Thymus (tissue), 11 donors: ENCODE measurements at regions not wholly inside any gene's neighbourhood (a gene's known extent, or its start where the extent isn't known, plus 50 kb on each side); places are given as distances from the start of the nearest gene placed in this dataset.
A peak's percentile ranks its signal among the peaks of the same experiment; 100 is the strongest.

Experiments used
- DNase-seq, 9 donors: peaks; one replicate each; pipeline ENCODE4 v3.0.0-alpha.2; 2013; ENCODE audit warnings: low spot score in 9 of 9, low read depth in 6 of 9, missing footprints in 1 of 9
- H3K27ac ChIP-seq, 2 donors: one replicate each; pipeline ENCODE4 v1.5.1; 2013; ENCODE audit warnings: control low read depth in 1 of 2, low read depth in 1 of 2, low read length in 1 of 2, mild to moderate bottlenecking in 1 of 2, moderate library complexity in 1 of 2
- H3K27me3 ChIP-seq, 2 donors: one replicate each; pipeline ENCODE4 v1.5.1; 2013; ENCODE audit warnings: low read length in 1 of 2; ENCODE audit not compliant: control insufficient read depth in 2 of 2, insufficient read depth in 1 of 2
- H3K36me3 ChIP-seq, 2 donors: one replicate each; pipeline ENCODE4 v1.5.1; 2013; ENCODE audit warnings: low read length in 1 of 2, mild to moderate bottlenecking in 1 of 2, moderate library complexity in 1 of 2; ENCODE audit not compliant: control insufficient read depth in 2 of 2, insufficient read depth in 2 of 2
- H3K4me1 ChIP-seq, 2 donors: one replicate each; pipeline ENCODE4 v1.5.1; 2013; ENCODE audit warnings: low read length in 2 of 2; ENCODE audit not compliant: control insufficient read depth in 2 of 2, insufficient read depth in 2 of 2
- H3K4me3 ChIP-seq, 2 donors: one replicate each; pipeline ENCODE4 v1.5.1; 2013; ENCODE audit warnings: low read length in 2 of 2, control low read depth in 1 of 2, mild to moderate bottlenecking in 1 of 2
- H3K9me3 ChIP-seq, 2 donors: one replicate each; pipeline ENCODE4 v1.5.1; 2013; ENCODE audit warnings: low read length in 1 of 2, mild to moderate bottlenecking in 1 of 2; ENCODE audit not compliant: control insufficient read depth in 2 of 2, insufficient read depth in 1 of 2
- WGBS: extraction: QIAGEN DNeasy Blood & Tissue Kit; methylation state at CpG from one replicate; pipeline ENCODE4 v1.1.7; 2013; 5-methylcytosine and 5-hydroxymethylcytosine counted together
- donor health status: healthy.

GRCh38 chr2:181281206-181281832 is 175.9 kb upstream of the ITGA4 start:
- peak in 4 of 9 donors; percentile 26 to 69 (median 38) for DNase-seq
- Histone ChIP-seq H3K9me3 (no peaks in the 10 kb centered on the region), H3K4me3 (no peak overlapping the region), H3K36me3 (no peaks in the 10 kb centered on the region), H3K4me1 (no peaks in the 10 kb centered on the region), H3K27me3 (no peaks in the 10 kb centered on the region), H3K27ac (no peak overlapping the region)
- WGBS = 50% methylated on average over 2 of the region's 2 CpGs

- Histone ChIP-seq H3K36me3 (no peaks in the 10 kb centered on the region), H3K27me3 (no peaks in the 10 kb centered on the region), H3K27ac (no peak overlapping the region), H3K4me1 (no peaks in the 10 kb centered on the region), H3K9me3 (no peaks in the 10 kb centered on the region), H3K4me3 (no peak overlapping the region)
- 35% methylated on average over 3 of the region's 3 CpGs for WGBS
- no peak for DNase-seq
Measured at GRCh38 chr2:181285116-181285515, 172.1 kb upstream of the ITGA4 start.

- H3K27ac ChIP-seq = no peak overlapping the region
- no peak overlapping the region for H3K4me3 ChIP-seq
- DNase-seq = no peak
- no peaks in the 10 kb centered on the region for H3K4me1 ChIP-seq
- WGBS = 96% methylated on average over 3 of the region's 3 CpGs
- H3K36me3 ChIP-seq = peaks cover 0 to 12% of the 10 kb centered on the region in 2 donors
- H3K9me3 ChIP-seq = peaks cover 0 to 6% of the 10 kb centered on the region in 2 donors
- H3K27me3 ChIP-seq = no peaks in the 10 kb centered on the region
Measured at GRCh38 chr2:181289698-181290097, 167.5 kb upstream of the ITGA4 start.

GRCh38 chr2:181290182-181290581 is 167.0 kb upstream of the ITGA4 start:
- Histone ChIP-seq H3K36me3 (peaks cover 0 to 13% of the 10 kb centered on the region in 2 donors), H3K4me1 (no peaks in the 10 kb centered on the region), H3K27me3 (no peaks in the 10 kb centered on the region), H3K27ac (no peak overlapping the region), H3K9me3 (peaks cover 0 to 11% of the 10 kb centered on the region in 2 donors), H3K4me3 (no peak overlapping the region)
- 99% methylated on average over 1 of the region's 1 CpG for WGBS
- DNase-seq = no peak

GRCh38 chr2:181294979-181295378 is 162.2 kb upstream of the ITGA4 start:
- DNase-seq = no peak

GRCh38 chr2:181300600-181301291 is 156.4 kb upstream of the ITGA4 start:
- peak in 1 of 9 donors; percentile 83 for DNase-seq
- Histone ChIP-seq H3K4me1 (peaks cover 12 to 23% of the 10 kb centered on the region in 2 donors), H3K9me3 (no peaks in the 10 kb centered on the region), H3K27ac (peak overlapping the region; percentile 53 to 68), H3K4me3 (peak overlapping the region in 1 of 2 donors; percentile 24), H3K27me3 (no peaks in the 10 kb centered on the region), H3K36me3 (no peaks in the 10 kb centered on the region)
- 20% methylated on average over 5 of the region's 5 CpGs for WGBS

More at GRCh38 chr2:181294979-181295378, 162.2 kb upstream of the ITGA4 start:
- Histone ChIP-seq H3K27me3 (no peaks in the 10 kb centered on the region), H3K4me1 (no peaks in the 10 kb centered on the region), H3K36me3 (peaks cover 0 to 16% of the 10 kb centered on the region in 2 donors), H3K9me3 (peaks cover 0 to 12% of the 10 kb centered on the region in 2 donors), H3K27ac (no peak overlapping the region), H3K4me3 (no peak overlapping the region)
- WGBS = 97% methylated on average over 1 of the region's 1 CpG

GRCh38 chr2:181304011-181304844 is 153.0 kb upstream of the ITGA4 start:
- H3K27ac ChIP-seq = peak overlapping the region; percentile 92 to 97
- 13% methylated on average over 5 of the region's 5 CpGs for WGBS
- H3K36me3 ChIP-seq = no peaks in the 10 kb centered on the region
- DNase-seq = peak in 1 of 9 donors; percentile 78
- peak overlapping the region in 1 of 2 donors; percentile 21 for H3K4me3 ChIP-seq
- H3K9me3 ChIP-seq = no peaks in the 10 kb centered on the region
- H3K4me1 ChIP-seq = peaks cover 24 to 42% of the 10 kb centered on the region in 2 donors
- H3K27me3 ChIP-seq = no peaks in the 10 kb centered on the region

- Histone ChIP-seq H3K27me3 (no peaks in the 10 kb centered on the region), H3K4me1 (peaks cover 24 to 42% of the 10 kb centered on the region in 2 donors), H3K27ac (peak overlapping the region; percentile 97 to 99), H3K4me3 (peak overlapping the region; percentile 15 to 29), H3K36me3 (no peaks in the 10 kb centered on the region), H3K9me3 (no peaks in the 10 kb centered on the region)
- DNase-seq = peak in 8 of 9 donors; percentile 61 to 95 (median 86)
- WGBS = 11% methylated on average over 6 of the region's 6 CpGs
Measured at GRCh38 chr2:181305301-181306123, 151.7 kb upstream of the ITGA4 start.
